K562 (cell line): ENCODE measurements at regions not wholly inside any gene's neighbourhood (a gene's known extent, or its start where the extent isn't known, plus 50 kb on each side); places are given as distances from the start of the nearest gene placed in this dataset.

Experiments
- GABPA ChIP-seq: fragments of 200-800 bp; sonication (Bioruptor generic); conservative IDR thresholded peaks from 2 replicates; pipeline ENCODE4 v1.6.1; 2016; ENCODE audit warnings: low read depth, missing genetic modification characterization, missing compliant biosample characterization
- MED1 ChIP-seq: sonication (generic); formaldehyde crosslinking; IDR thresholded peaks from 2 replicates; pipeline ENCODE4 v1.8.1; 2023; ENCODE audit warnings: missing genetic modification reagents, borderline replicate concordance
- SRSF1 ChIP-seq: fragments of 200-400 bp; formaldehyde crosslinking; IDR thresholded peaks from 2 replicates; pipeline ENCODE4 v1.6.1; 2017; ENCODE audit warnings: mild to moderate bottlenecking, low read depth, low read length, moderate library complexity
- ZFPM2 ChIP-seq: fragments of 250-450 bp; sonication (Bioruptor Pico); IDR thresholded peaks from 2 replicates; pipeline ENCODE4 v1.5.1; 2022; ENCODE audit warnings: mild to moderate bottlenecking
- ZNF253 ChIP-seq: fragments of 250-450 bp; sonication (Bioruptor Pico); conservative IDR thresholded peaks from 2 replicates; pipeline ENCODE4 v1.6.1; 2021; ENCODE audit warnings: mild to moderate bottlenecking
- ZNF668 ChIP-seq: fragments of 250-450 bp; sonication (Bioruptor Pico); IDR thresholded peaks from 2 replicates; pipeline ENCODE4 v1.8.0; 2022; ENCODE audit warnings: mild to moderate bottlenecking, inconsistent platforms
- TF ChIP-seq, protein P1 (sequence below): IDR thresholded peaks from 3 replicates; pipeline ENCODE4 v1.6.1; 2011; ENCODE audit warnings: borderline replicate concordance, mild to moderate bottlenecking, moderate library complexity; ENCODE audit not compliant: insufficient read length; ENCODE audit errors: extremely low read depth
- TF ChIP-seq, protein P2 (sequence below): fragments of 250-450 bp; sonication (Bioruptor Pico); IDR thresholded peaks from 2 replicates; pipeline ENCODE4 v1.5.0; 2022; ENCODE audit warnings: mild to moderate bottlenecking
- TF ChIP-seq, protein P3 (sequence below), 3 experiments: fragments of 200-800 bp in 1 of 3; fragments of 250-450 bp in 1 of 3; fragments of 450-650 bp in 1 of 3; sonication (Bioruptor Pico) in 1 of 3; sonication (Bioruptor generic) in 1 of 3; formaldehyde crosslinking in 1 of 3; IDR thresholded peaks; 2 replicates each; pipeline versions ENCODE4 v1.6.1 to v1.8.0; 2016 to 2022; ENCODE audit warnings: mild to moderate bottlenecking in 2 of 3, missing genetic modification characterization in 2 of 3, missing compliant biosample characterization in 1 of 3, moderate library complexity in 1 of 3
- TF ChIP-seq, protein P4 (sequence below): IDR thresholded peaks from 2 replicates; pipeline ENCODE4 v1.6.1; 2016; ENCODE audit warnings: missing genetic modification characterization, missing compliant biosample characterization

DNA sequence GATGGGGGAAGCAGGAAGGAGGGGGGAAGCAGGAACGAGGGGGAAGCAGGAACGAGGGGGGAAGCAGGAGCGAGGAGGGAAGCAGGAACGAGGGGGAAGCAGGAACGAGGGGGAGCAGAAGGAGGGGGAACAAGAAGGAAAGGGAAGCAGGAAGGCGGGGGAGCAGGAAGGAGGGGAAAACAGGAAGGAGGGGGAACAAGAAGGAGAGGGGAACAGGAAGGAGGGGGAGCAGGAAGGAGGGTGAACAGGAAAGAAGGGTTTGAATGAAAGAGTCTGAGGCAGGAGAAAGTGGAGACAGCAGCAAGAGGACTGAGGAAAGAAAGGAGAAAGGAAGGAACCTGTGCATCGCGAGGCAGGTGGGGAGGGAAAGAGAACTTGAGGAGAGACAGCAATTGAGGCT is 256.6 kb downstream of the PTEN start (continued):
- TF ChIP-seq, protein P1, sequence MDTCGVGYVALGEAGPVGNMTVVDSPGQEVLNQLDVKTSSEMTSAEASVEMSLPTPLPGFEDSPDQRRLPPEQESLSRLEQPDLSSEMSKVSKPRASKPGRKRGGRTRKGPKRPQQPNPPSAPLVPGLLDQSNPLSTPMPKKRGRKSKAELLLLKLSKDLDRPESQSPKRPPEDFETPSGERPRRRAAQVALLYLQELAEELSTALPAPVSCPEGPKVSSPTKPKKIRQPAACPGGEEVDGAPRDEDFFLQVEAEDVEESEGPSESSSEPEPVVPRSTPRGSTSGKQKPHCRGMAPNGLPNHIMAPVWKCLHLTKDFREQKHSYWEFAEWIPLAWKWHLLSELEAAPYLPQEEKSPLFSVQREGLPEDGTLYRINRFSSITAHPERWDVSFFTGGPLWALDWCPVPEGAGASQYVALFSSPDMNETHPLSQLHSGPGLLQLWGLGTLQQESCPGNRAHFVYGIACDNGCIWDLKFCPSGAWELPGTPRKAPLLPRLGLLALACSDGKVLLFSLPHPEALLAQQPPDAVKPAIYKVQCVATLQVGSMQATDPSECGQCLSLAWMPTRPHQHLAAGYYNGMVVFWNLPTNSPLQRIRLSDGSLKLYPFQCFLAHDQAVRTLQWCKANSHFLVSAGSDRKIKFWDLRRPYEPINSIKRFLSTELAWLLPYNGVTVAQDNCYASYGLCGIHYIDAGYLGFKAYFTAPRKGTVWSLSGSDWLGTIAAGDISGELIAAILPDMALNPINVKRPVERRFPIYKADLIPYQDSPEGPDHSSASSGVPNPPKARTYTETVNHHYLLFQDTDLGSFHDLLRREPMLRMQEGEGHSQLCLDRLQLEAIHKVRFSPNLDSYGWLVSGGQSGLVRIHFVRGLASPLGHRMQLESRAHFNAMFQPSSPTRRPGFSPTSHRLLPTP = no peak
- TF ChIP-seq SRSF1 (no peak), GABPA (tag) (peak; percentile 87), ZFPM2 (CRISPR knock-in tag) (no peak), ZNF253 (CRISPR knock-in tag) (no peak), MED1 (CRISPR knock-in tag) (no peak), ZNF668 (CRISPR knock-in tag) (no peak)
- TF ChIP-seq, protein P2, sequence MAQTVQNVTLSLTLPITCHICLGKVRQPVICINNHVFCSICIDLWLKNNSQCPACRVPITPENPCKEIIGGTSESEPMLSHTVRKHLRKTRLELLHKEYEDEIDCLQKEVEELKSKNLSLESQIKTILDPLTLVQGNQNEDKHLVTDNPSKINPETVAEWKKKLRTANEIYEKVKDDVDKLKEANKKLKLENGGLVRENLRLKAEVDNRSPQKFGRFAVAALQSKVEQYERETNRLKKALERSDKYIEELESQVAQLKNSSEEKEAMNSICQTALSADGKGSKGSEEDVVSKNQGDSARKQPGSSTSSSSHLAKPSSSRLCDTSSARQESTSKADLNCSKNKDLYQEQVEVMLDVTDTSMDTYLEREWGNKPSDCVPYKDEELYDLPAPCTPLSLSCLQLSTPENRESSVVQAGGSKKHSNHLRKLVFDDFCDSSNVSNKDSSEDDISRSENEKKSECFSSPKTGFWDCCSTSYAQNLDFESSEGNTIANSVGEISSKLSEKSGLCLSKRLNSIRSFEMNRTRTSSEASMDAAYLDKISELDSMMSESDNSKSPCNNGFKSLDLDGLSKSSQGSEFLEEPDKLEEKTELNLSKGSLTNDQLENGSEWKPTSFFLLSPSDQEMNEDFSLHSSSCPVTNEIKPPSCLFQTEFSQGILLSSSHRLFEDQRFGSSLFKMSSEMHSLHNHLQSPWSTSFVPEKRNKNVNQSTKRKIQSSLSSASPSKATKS (CRISPR knock-in tag) = no peak
- TF ChIP-seq, protein P3, sequence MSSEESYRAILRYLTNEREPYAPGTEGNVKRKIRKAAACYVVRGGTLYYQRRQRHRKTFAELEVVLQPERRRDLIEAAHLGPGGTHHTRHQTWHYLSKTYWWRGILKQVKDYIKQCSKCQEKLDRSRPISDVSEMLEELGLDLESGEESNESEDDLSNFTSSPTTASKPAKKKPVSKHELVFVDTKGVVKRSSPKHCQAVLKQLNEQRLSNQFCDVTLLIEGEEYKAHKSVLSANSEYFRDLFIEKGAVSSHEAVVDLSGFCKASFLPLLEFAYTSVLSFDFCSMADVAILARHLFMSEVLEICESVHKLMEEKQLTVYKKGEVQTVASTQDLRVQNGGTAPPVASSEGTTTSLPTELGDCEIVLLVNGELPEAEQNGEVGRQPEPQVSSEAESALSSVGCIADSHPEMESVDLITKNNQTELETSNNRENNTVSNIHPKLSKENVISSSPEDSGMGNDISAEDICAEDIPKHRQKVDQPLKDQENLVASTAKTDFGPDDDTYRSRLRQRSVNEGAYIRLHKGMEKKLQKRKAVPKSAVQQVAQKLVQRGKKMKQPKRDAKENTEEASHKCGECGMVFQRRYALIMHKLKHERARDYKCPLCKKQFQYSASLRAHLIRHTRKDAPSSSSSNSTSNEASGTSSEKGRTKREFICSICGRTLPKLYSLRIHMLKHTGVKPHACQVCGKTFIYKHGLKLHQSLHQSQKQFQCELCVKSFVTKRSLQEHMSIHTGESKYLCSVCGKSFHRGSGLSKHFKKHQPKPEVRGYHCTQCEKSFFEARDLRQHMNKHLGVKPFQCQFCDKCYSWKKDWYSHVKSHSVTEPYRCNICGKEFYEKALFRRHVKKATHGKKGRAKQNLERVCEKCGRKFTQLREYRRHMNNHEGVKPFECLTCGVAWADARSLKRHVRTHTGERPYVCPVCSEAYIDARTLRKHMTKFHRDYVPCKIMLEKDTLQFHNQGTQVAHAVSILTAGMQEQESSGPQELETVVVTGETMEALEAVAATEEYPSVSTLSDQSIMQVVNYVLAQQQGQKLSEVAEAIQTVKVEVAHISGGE (CRISPR knock-in tag; IDR thresholded peaks at IDR 0.05) = peak in 2 of 3 experiments; percentile 72 to 94; a peak in 3 of 6 replicates
- TF ChIP-seq, protein P4, sequence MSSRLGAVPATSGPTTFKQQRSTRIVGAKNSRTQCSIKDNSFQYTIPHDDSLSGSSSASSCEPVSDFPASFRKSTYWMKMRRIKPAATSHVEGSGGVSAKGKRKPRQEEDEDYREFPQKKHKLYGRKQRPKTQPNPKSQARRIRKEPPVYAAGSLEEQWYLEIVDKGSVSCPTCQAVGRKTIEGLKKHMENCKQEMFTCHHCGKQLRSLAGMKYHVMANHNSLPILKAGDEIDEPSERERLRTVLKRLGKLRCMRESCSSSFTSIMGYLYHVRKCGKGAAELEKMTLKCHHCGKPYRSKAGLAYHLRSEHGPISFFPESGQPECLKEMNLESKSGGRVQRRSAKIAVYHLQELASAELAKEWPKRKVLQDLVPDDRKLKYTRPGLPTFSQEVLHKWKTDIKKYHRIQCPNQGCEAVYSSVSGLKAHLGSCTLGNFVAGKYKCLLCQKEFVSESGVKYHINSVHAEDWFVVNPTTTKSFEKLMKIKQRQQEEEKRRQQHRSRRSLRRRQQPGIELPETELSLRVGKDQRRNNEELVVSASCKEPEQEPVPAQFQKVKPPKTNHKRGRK (tag) = peak; percentile 25; the same call in 1 of the 2 replicates
